22Rv1 (cell line): ENCODE measurements at regions not wholly inside any gene's neighbourhood (a gene's known extent, or its start where the extent isn't known, plus 50 kb on each side); places are given as distances from the start of the nearest gene placed in this dataset.
"Not testable (repeated sequence)": the region's sequence is repeated elsewhere in the genome, so short reads cannot be mapped to it uniquely, and the experiment has no call there.

Experiments
- CTCF ChIP-seq: fragments of 450-650 bp; IDR thresholded peaks from 2 replicates; pipeline ENCODE4 v1.5.1; 2017; ENCODE audit warnings: mild to moderate bottlenecking
- ZFX ChIP-seq: fragments of 450-650 bp; IDR thresholded peaks from 2 replicates; pipeline ENCODE4 v1.6.1; 2017; ENCODE audit warnings: antibody characterized with exemption, borderline replicate concordance

- TF ChIP-seq CTCF, ZFX: not testable (repeated sequence)
These were observed 67.5 kb upstream of the AGAP9 start for GRCh38 chr10:47590956-47591355.
